GM12873 (cell line): ENCODE measurements at regions not wholly inside any gene's neighbourhood (a gene's known extent, or its start where the extent isn't known, plus 50 kb on each side); places are given as distances from the start of the nearest gene placed in this dataset.

Source experiments
- TF ChIP-seq, protein P1 (sequence below): IDR thresholded peaks from 2 replicates; pipeline ENCODE4 v1.5.1; 2012; ENCODE audit warnings: low read depth, mild to moderate bottlenecking, moderate library complexity, low read length, control low read depth; ENCODE audit not compliant: insufficient read depth; ENCODE audit errors: missing control alignments

DNA sequence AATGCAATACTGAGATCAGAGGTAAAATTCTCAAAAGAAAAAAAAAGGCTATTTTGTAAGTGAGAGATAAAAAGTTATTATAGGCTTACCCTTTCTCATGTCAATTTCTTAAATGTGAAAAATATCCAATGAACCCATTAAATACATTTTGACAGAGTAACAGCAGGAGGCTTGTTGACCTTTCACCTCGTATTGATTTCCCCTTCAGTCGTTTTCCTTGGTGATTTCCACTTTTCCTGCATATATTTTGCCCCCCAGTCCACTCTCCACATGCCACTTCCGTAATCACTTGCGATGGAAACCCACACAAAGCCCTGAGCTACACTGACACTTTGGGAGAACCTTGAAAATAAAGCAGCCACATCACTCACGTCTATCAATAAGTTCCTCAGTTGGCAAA, 248.1 kb upstream of the OBI1 start:
- TF ChIP-seq, protein P1, sequence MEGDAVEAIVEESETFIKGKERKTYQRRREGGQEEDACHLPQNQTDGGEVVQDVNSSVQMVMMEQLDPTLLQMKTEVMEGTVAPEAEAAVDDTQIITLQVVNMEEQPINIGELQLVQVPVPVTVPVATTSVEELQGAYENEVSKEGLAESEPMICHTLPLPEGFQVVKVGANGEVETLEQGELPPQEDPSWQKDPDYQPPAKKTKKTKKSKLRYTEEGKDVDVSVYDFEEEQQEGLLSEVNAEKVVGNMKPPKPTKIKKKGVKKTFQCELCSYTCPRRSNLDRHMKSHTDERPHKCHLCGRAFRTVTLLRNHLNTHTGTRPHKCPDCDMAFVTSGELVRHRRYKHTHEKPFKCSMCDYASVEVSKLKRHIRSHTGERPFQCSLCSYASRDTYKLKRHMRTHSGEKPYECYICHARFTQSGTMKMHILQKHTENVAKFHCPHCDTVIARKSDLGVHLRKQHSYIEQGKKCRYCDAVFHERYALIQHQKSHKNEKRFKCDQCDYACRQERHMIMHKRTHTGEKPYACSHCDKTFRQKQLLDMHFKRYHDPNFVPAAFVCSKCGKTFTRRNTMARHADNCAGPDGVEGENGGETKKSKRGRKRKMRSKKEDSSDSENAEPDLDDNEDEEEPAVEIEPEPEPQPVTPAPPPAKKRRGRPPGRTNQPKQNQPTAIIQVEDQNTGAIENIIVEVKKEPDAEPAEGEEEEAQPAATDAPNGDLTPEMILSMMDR = no peak

DNA sequence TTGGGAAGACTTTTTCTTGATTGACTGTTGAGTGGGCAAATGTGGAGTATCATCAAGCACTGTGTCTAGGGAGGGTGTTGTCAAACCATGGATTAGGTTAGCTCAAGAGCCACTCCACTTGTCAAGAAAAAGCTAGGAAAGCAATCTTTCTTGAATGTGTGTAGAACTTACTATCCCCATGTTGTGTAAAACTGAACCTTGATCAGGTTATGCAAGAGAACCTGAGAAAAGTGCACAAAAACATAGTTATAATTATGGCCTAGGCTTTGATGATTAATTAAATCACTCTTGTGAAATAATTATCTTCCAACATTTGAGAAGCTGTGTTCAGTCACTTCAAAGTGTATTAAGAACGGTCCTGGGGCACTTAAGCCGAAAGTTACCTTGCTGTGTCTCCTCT, 238.2 kb upstream of the OBI1 start:
- TF ChIP-seq, protein P1 = no peak

DNA sequence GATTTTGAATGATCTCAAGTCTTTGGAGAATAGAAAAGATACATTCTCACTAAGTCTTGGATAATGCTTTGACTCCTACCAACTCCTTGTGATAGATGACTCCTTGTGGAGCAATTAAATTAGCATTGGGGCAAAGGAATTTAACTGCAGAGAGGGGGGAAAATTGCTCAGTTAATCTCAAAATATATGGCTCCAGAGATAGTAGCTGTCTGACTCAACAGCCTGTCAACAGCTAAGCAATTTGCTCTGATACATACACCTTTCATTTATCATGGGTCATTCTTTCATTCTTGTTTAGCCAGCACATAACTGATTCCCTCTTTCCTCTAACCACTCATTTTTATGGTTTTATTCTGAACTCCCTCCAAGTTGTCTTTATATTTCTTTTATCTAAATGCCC, 225.6 kb upstream of the OBI1 start:
- TF ChIP-seq, protein P1 = no peak

DNA sequence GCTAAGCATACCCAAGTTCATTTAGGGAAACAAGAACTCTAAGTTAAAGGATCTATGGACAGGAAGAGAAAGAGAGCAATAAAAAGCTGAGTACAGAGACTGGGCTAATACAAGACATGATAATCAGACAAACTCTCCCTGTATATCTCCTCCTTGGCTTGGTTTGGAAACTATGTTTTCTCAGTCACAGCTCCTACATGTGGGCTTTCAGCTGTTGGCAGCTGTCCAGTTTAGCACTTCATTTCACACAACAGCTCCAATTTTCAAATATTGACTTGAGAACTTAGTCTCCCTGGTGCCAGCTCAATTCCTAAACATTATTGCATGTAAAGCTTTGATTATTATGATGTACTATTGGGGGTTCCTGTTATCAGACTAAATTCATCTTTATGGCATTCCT, 222.8 kb upstream of the OBI1 start:
- TF ChIP-seq, protein P1 = no peak

DNA sequence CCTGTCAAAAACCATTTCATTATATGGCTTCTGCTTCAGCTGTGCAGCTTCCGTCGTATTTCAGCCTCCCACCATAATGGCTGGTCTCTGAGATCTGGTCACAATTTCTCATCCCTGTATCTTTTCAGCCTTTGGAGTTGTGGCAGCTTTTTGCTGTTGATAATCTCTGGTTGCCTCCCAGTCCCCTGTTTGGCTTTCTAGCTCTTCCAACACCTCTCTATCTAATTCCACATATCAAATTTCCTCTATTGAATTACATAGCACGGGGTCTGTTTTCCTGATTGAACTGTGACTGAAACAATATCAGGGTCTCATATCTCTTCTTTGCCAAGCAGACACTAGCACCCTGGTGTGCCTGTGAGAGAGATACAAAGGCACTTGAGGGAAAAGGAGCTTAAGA, 222.1 kb upstream of the OBI1 start:
- TF ChIP-seq, protein P1 = no peak

DNA sequence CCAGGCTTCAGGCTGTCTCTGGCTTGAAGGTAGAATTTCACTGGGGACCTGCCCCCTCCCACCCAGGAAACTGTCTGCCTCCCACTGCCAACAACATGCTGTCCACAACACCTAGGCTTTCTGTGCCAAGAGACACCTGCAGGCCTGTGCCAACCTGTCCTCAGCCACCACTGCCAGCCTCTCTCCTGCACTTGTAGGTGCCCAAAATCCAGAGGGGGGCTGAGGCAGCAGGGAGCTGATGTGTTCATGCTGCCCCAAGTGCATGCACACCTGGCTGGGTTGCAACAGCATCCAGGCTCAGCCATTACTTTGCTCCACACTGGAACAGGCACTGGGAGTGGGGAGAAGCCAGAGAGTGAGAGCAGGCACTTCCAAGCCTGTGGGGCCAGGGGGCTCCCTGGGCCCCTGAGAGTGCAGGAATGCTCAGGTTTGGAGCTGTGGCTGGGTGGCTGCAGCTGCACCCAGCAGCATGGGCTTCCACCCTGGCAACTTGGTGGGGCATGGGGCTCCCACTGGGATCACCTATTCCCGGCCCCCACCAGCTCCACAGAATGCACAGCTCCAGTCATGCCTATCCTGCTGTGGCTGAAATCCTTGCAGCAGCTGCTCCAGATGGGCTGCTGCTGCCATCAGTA, 218.1 kb upstream of the OBI1 start:
- TF ChIP-seq, protein P1 = no peak

DNA sequence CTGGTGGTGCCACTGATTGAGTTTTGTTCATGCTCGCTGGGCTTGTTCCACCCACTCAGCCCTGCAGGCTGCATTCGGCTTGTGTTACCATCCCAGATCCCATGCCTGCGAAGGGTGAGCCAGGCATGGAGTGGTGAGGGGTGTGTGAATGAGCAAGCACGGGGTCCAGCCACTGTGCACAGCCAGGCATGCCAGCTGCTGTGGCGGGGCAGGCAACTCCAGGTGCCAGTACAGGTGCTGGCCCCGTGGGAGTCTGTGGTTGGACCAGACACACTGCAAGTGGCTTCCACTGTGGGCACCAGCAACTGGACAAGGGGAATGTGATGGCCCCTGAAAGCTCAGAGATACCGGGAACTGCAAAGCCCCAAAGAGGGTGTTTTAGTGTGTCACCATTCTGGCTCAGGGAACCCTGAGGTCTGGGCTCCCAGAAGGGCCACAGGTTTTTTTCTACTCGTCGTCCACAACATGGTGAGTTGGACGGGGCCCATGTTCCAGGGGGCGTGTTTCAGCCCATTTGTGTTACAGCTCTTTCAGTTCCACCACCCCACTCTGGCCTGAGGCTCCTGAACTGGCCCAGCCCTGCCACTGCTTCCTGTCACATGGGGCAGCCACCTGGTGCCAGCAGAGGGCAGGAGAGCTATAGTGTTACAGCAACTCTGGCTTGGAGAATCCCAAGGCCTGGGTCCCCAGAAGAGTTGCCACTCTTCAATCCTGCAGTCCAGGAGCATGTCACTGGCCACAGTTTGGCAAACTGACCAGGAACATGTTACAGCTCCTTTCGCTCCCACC, 217.0 kb upstream of the OBI1 start:
- TF ChIP-seq, protein P1 = peak; percentile 45
